ENCODE measurements at regions not wholly inside any gene's neighbourhood (a gene's known extent, or its start where the extent isn't known, plus 50 kb on each side); places are given as distances from the start of the nearest gene placed in this dataset.

- H3K4me1 ChIP-seq: no peaks in the 10 kb centered on the region
- no peaks in the 10 kb centered on the region for H3K9me3 ChIP-seq
- H3K27me3 ChIP-seq: no peaks in the 10 kb centered on the region
- no peak for DNase-seq
- no peaks in the 10 kb centered on the region for H3K36me3 ChIP-seq
- no peak for TF ChIP-seq CTCF (IDR thresholded peaks at IDR 0.05; ENCODE audit: low read depth, low read length)
- H3K4me3 ChIP-seq (ENCODE audit: low read depth, low read length): no peak overlapping the region
Measured at GRCh38 chr7:46186131-46186530, 265.1 kb upstream of the IGFBP3 start.

GRCh38 chr7:46179061-46179610 lies 258.1 kb upstream of the IGFBP3 start:
- no peaks in the 10 kb centered on the region for H3K9me3 ChIP-seq
- no peaks in the 10 kb centered on the region for H3K27me3 ChIP-seq
- no peaks in the 10 kb centered on the region for H3K4me1 ChIP-seq
- H3K36me3 ChIP-seq: no peaks in the 10 kb centered on the region
- DNase-seq: no peak
- no peak for TF ChIP-seq CTCF (IDR thresholded peaks at IDR 0.05; ENCODE audit: low read depth, low read length)
- no peak overlapping the region for H3K4me3 ChIP-seq (ENCODE audit: low read depth, low read length)

- Histone ChIP-seq H3K4me3 (ENCODE audit: low read depth, low read length) (no peak overlapping the region), H3K36me3 (no peaks in the 10 kb centered on the region), H3K27me3 (no peaks in the 10 kb centered on the region), H3K4me1 (no peaks in the 10 kb centered on the region), H3K9me3 (no peaks in the 10 kb centered on the region)
- DNase-seq: no peak
- TF ChIP-seq CTCF (IDR thresholded peaks at IDR 0.05; ENCODE audit: low read depth, low read length): no peak
Measured at GRCh38 chr7:46178661-46179060, 257.6 kb upstream of the IGFBP3 start.

GRCh38 chr7:46177821-46178220 lies 256.7 kb upstream of the IGFBP3 start:
- H3K36me3 ChIP-seq: no peaks in the 10 kb centered on the region
- no peaks in the 10 kb centered on the region for H3K4me1 ChIP-seq
- TF ChIP-seq CTCF (IDR thresholded peaks at IDR 0.05; ENCODE audit: low read depth, low read length): no peak
- H3K4me3 ChIP-seq (ENCODE audit: low read depth, low read length): no peak overlapping the region
- no peak for DNase-seq
- no peaks in the 10 kb centered on the region for H3K9me3 ChIP-seq
- no peaks in the 10 kb centered on the region for H3K27me3 ChIP-seq

- H3K4me1 ChIP-seq: no peaks in the 10 kb centered on the region
- no peaks in the 10 kb centered on the region for H3K36me3 ChIP-seq
- DNase-seq: no peak
- no peaks in the 10 kb centered on the region for H3K27me3 ChIP-seq
- H3K4me3 ChIP-seq (ENCODE audit: low read depth, low read length): no peak overlapping the region
- H3K9me3 ChIP-seq: no peaks in the 10 kb centered on the region
- no peak for TF ChIP-seq CTCF (IDR thresholded peaks at IDR 0.05; ENCODE audit: low read depth, low read length)
Measured at GRCh38 chr7:46175221-46175620, 254.1 kb upstream of the IGFBP3 start.

GRCh38 chr7:46174196-46174580 lies 253.1 kb upstream of the IGFBP3 start:
- no peak for DNase-seq
- no peak for TF ChIP-seq CTCF (IDR thresholded peaks at IDR 0.05; ENCODE audit: low read depth, low read length)
- H3K4me3 ChIP-seq (ENCODE audit: low read depth, low read length): no peak overlapping the region
- H3K4me1 ChIP-seq: no peaks in the 10 kb centered on the region
- H3K9me3 ChIP-seq: no peaks in the 10 kb centered on the region
- no peaks in the 10 kb centered on the region for H3K36me3 ChIP-seq
- no peaks in the 10 kb centered on the region for H3K27me3 ChIP-seq

All from BE2C (cell line).